Left lung (tissue), 4 donors: ENCODE measurements at regions not wholly inside any gene's neighbourhood (a gene's known extent, or its start where the extent isn't known, plus 50 kb on each side); places are given as distances from the start of the nearest gene placed in this dataset.

Experiments used
- ATAC-seq: fragments of 200-7000 bp; cut with Tn5 transposase; one replicate; pipeline ENCODE4 v1.9.1; 2020; ENCODE audit warnings: moderate library complexity
- DNase-seq, 4 donors: peaks; one replicate each; pipeline ENCODE4 v3.0.0-alpha.2; 2013 to 2020
- H3K27ac ChIP-seq, 2 donors: fragments of 200-600 bp; sonication (generic) in 1 of 2; one replicate each; pipeline versions ENCODE4 v1.5.0 to v1.8.0; 2020 to 2021
- H3K27me3 ChIP-seq, 2 donors: fragments of 200-600 bp; sonication (generic) in 1 of 2; one replicate each; pipeline versions ENCODE4 v1.5.0 to v1.8.0; 2020 to 2021
- H3K36me3 ChIP-seq, 2 donors: fragments of 200-600 bp; sonication (generic) in 1 of 2; one replicate each; pipeline versions ENCODE4 v1.5.0 to v1.8.0; 2020 to 2021
- H3K4me1 ChIP-seq, 2 donors: fragments of 200-600 bp; one replicate each; pipeline ENCODE4 v1.8.0; 2021
- H3K4me3 ChIP-seq, 2 donors: fragments of 200-600 bp; sonication (generic) in 1 of 2; one replicate each; pipeline versions ENCODE4 v1.5.0 to v1.8.0; 2020 to 2021; ENCODE audit warnings: mild to moderate bottlenecking in 1 of 2
- H3K9me3 ChIP-seq, 2 donors: fragments of 200-600 bp; sonication (generic) in 1 of 2; one replicate each; pipeline versions ENCODE4 v1.5.0 to v1.8.0; 2020 to 2021
- CTCF ChIP-seq, 2 donors: fragments of 200-600 bp; sonication (generic) in 1 of 2; IDR thresholded peaks; one replicate each; pipeline versions ENCODE4 v1.5.0 to v1.8.0; 2021; ENCODE audit warnings: antibody characterized with exemption in 2 of 2
- intact Hi-C, 2 donors: fragments of 100-400 bp; cut with DNase I; formaldehyde crosslinking; loops; one replicate each; pipeline versions ENCODE4 v1.11.2 to v1.14.2; 2022
- donor health status: DM: no; HTN: yes; CAD: no.
- donor health status: DM: no; HTN: no; CAD: no.

- DNase-seq = no peak
- no peak overlapping the region for H3K27ac ChIP-seq
- H3K36me3 ChIP-seq = no peaks in the 10 kb centered on the region
- ATAC-seq = no peak
- intact Hi-C loops = no loop called here
- H3K4me1 ChIP-seq = no peaks in the 10 kb centered on the region
- no peaks in the 10 kb centered on the region for H3K9me3 ChIP-seq
- H3K4me3 ChIP-seq = no peak overlapping the region
- no peak for TF ChIP-seq CTCF (IDR thresholded peaks at IDR 0.05)
- H3K27me3 ChIP-seq = peaks cover 0 to 3% of the 10 kb centered on the region in 2 donors
Observed at GRCh38 chr4:152168987-152169616, 366.8 kb downstream of the FBXW7 start.

- H3K36me3 ChIP-seq = no peaks in the 10 kb centered on the region
- H3K9me3 ChIP-seq = no peaks in the 10 kb centered on the region
- no peak for TF ChIP-seq CTCF (IDR thresholded peaks at IDR 0.05)
- DNase-seq = peak in 2 of 4 donors; percentile 31 to 45
- H3K4me1 ChIP-seq = no peaks in the 10 kb centered on the region
- intact Hi-C loops = no loop called here
- peaks cover 0 to 3% of the 10 kb centered on the region in 2 donors for H3K27me3 ChIP-seq
- H3K4me3 ChIP-seq = no peak overlapping the region
- no peak overlapping the region for H3K27ac ChIP-seq
- peak; percentile 27 for ATAC-seq
Observed at GRCh38 chr4:152166567-152166966, 369.3 kb downstream of the FBXW7 start.

GRCh38 chr4:152165846-152166245 lies 370.0 kb downstream of the FBXW7 start:
- no peak overlapping the region for H3K4me3 ChIP-seq
- no peak for ATAC-seq
- no peaks in the 10 kb centered on the region for H3K36me3 ChIP-seq
- no peaks in the 10 kb centered on the region for H3K9me3 ChIP-seq
- DNase-seq = no peak
- no peaks in the 10 kb centered on the region for H3K4me1 ChIP-seq
- H3K27me3 ChIP-seq = peaks cover 0 to 3% of the 10 kb centered on the region in 2 donors
- intact Hi-C loops = no loop called here
- TF ChIP-seq CTCF (IDR thresholded peaks at IDR 0.05) = no peak
- no peak overlapping the region for H3K27ac ChIP-seq

- H3K36me3 ChIP-seq = no peaks in the 10 kb centered on the region
- intact Hi-C loops = no loop called here
- no peaks in the 10 kb centered on the region for H3K9me3 ChIP-seq
- no peak for ATAC-seq
- peaks cover 0 to 3% of the 10 kb centered on the region in 2 donors for H3K27me3 ChIP-seq
- H3K27ac ChIP-seq = no peak overlapping the region
- H3K4me1 ChIP-seq = no peaks in the 10 kb centered on the region
- no peak for TF ChIP-seq CTCF (IDR thresholded peaks at IDR 0.05)
- DNase-seq = no peak
- H3K4me3 ChIP-seq = no peak overlapping the region
Observed at GRCh38 chr4:152165146-152165545, 370.7 kb downstream of the FBXW7 start.

GRCh38 chr4:152164561-152164960 lies 371.3 kb downstream of the FBXW7 start:
- intact Hi-C loops = no loop called here
- peaks cover 0 to 3% of the 10 kb centered on the region in 2 donors for H3K27me3 ChIP-seq
- TF ChIP-seq CTCF (IDR thresholded peaks at IDR 0.05) = no peak
- H3K4me1 ChIP-seq = no peaks in the 10 kb centered on the region
- H3K27ac ChIP-seq = no peak overlapping the region
- no peaks in the 10 kb centered on the region for H3K9me3 ChIP-seq
- H3K4me3 ChIP-seq = no peak overlapping the region
- no peaks in the 10 kb centered on the region for H3K36me3 ChIP-seq
- no peak for DNase-seq
- no peak for ATAC-seq
